ENCODE measurements at regions not wholly inside any gene's neighbourhood (a gene's known extent, or its start where the extent isn't known, plus 50 kb on each side); places are given as distances from the start of the nearest gene placed in this dataset.
"Not testable (repeated sequence)": the region's sequence is repeated elsewhere in the genome, so short reads cannot be mapped to it uniquely, and the experiment has no call there.

GRCh38 chr10:63848871-63849270 is 327.7 kb downstream of the REEP3 start:
- not testable (repeated sequence) for DNase-seq (ENCODE audit: low read depth)

- no peak for DNase-seq (ENCODE audit: low read depth)
Measured at GRCh38 chr10:63862860-63863259, 341.7 kb downstream of the REEP3 start.

- no peak for DNase-seq (ENCODE audit: low read depth)
Measured at GRCh38 chr10:63865210-63865609, 344.0 kb downstream of the REEP3 start.

- peak; percentile 1 for DNase-seq (ENCODE audit: low read depth)
Measured at GRCh38 chr10:63866075-63866746, 345.0 kb downstream of the REEP3 start.

GRCh38 chr10:63866747-63867140 is 345.5 kb downstream of the REEP3 start:
- no peak for DNase-seq (ENCODE audit: low read depth)

- no peak for DNase-seq (ENCODE audit: low read depth)
Measured at GRCh38 chr10:63878428-63878827, 357.2 kb downstream of the REEP3 start.

GRCh38 chr10:63883861-63884260 is 362.7 kb downstream of the REEP3 start:
- no peak for DNase-seq (ENCODE audit: low read depth)

GRCh38 chr10:63884426-63884825 is 363.2 kb downstream of the REEP3 start:
- no peak for DNase-seq (ENCODE audit: low read depth)

GRCh38 chr10:63885156-63885555 is 364.0 kb downstream of the REEP3 start:
- DNase-seq (ENCODE audit: low read depth): no peak

GRCh38 chr10:63886281-63887022 is 365.3 kb downstream of the REEP3 start:
- no peak for DNase-seq (ENCODE audit: low read depth)

- DNase-seq (ENCODE audit: low read depth): no peak
Measured at GRCh38 chr10:63887023-63887589, 365.9 kb downstream of the REEP3 start.

- no peak for DNase-seq (ENCODE audit: low read depth)
Measured at GRCh38 chr10:63887600-63888370, 366.6 kb downstream of the REEP3 start.

GRCh38 chr10:63889803-63890202 is 368.6 kb downstream of the REEP3 start:
- no peak for DNase-seq (ENCODE audit: low read depth)

GRCh38 chr10:63896992-63897391 is 375.8 kb downstream of the REEP3 start:
- no peak for DNase-seq (ENCODE audit: low read depth)

GRCh38 chr10:63899673-63900300 is 378.6 kb downstream of the REEP3 start:
- no peak for DNase-seq (ENCODE audit: low read depth)

GRCh38 chr10:63901228-63901627 is 380.0 kb downstream of the REEP3 start:
- no peak for DNase-seq (ENCODE audit: low read depth)

GRCh38 chr10:63901881-63902280 is 380.7 kb downstream of the REEP3 start:
- DNase-seq (ENCODE audit: low read depth): no peak

- DNase-seq (ENCODE audit: low read depth): no peak
Measured at GRCh38 chr10:63910806-63911205, 389.6 kb downstream of the REEP3 start.

- no peak for DNase-seq (ENCODE audit: low read depth)
Measured at GRCh38 chr10:63915240-63915639, 394.0 kb downstream of the REEP3 start.

GRCh38 chr10:63917363-63917762 is 396.2 kb downstream of the REEP3 start:
- DNase-seq (ENCODE audit: low read depth): no peak

GRCh38 chr10:63919575-63920279 is 398.5 kb downstream of the REEP3 start:
- no peak for DNase-seq (ENCODE audit: low read depth)
